HUDEP-2 (cell line): ENCODE measurements at regions not wholly inside any gene's neighbourhood (a gene's known extent, or its start where the extent isn't known, plus 50 kb on each side); places are given as distances from the start of the nearest gene placed in this dataset.

Experiments
- DNase-seq, 76 experiments: peaks; one replicate each; lab custom pipeline; 2025; ENCODE audit not compliant: unreplicated experiment in 76 of 76; lab: John Stamatoyannopoulos, UW

DNA sequence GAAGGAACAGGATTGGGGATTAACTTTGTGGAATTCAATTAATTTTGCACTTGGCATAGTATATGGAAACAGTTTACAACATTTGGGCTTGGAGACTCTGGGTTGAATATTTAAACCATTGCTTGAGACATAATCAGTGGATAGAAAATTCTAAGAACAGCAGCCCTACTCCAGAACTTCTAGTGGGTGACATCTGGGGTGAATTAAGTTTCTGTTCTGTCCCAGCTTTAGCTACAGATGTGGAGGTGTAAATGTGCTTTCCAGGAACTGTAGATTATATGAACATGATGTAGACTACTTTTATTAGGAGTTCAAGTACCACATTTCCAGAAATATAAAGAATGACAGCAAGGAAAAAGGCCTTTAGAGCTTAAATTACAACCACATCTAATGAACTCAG is 51.9 kb upstream of the SKAP2 start:
- no peak for DNase-seq
